Keratinocyte (primary cell): ENCODE measurements at regions not wholly inside any gene's neighbourhood (a gene's known extent, or its start where the extent isn't known, plus 50 kb on each side); places are given as distances from the start of the nearest gene placed in this dataset.
"Not testable (repeated sequence)": the region's sequence is repeated elsewhere in the genome, so short reads cannot be mapped to it uniquely, and the experiment has no call there.

Source experiments
- DNase-seq: peaks from one replicate; pipeline ENCODE4 v3.0.0-alpha.2; 2011; ENCODE audit warnings: low read depth, missing footprints, low spot score
- FAIRE-seq: peaks from 2 replicates; lab custom pipeline; 2011; peaks lifted over from hg19 to GRCh38; lab: Jason Lieb, UNC
- H2AFZ ChIP-seq: 2 replicates; pipeline ENCODE4 v1.6.0; 2012; ENCODE audit warnings: low read length, control low read depth, inconsistent platforms; ENCODE audit not compliant: control insufficient read depth
- H3K27ac ChIP-seq: 2 replicates; pipeline ENCODE4 v1.5.1; 2011; ENCODE audit warnings: low read length; ENCODE audit not compliant: control insufficient read depth, insufficient read depth
- H3K27me3 ChIP-seq: 3 replicates; pipeline ENCODE4 v1.6.0; 2011; ENCODE audit warnings: low read length; ENCODE audit not compliant: control insufficient read depth, insufficient read depth; ENCODE audit errors: extremely low read depth
- H3K36me3 ChIP-seq, 2 experiments: 2 replicates in 1 of 2; 3 replicates in 1 of 2; pipeline ENCODE4 v1.5.1; 2011; ENCODE audit warnings: low read length in 2 of 2, mild to moderate bottlenecking in 1 of 2; ENCODE audit not compliant: control insufficient read depth in 2 of 2, insufficient read depth in 2 of 2; ENCODE audit errors: extremely low read depth in 1 of 2
- H3K4me1 ChIP-seq: 3 replicates; pipeline ENCODE4 v1.5.1; 2011; ENCODE audit warnings: low read length; ENCODE audit not compliant: control insufficient read depth, insufficient read depth; ENCODE audit errors: extremely low read depth
- H3K4me2 ChIP-seq: 3 replicates; pipeline ENCODE4 v1.6.0; 2011; ENCODE audit warnings: low read depth, low read length; ENCODE audit not compliant: control insufficient read depth, insufficient read depth; ENCODE audit errors: extremely low read depth
- H3K4me3 ChIP-seq, 3 experiments: fragments of 200-600 bp in 1 of 3; sonication (generic) in 1 of 3; 2 replicates in 2 of 3; 3 replicates in 1 of 3; pipeline ENCODE4 v1.5.1; 2011 to 2016; ENCODE audit warnings: low read length in 3 of 3, mild to moderate bottlenecking in 3 of 3, control low read depth in 2 of 3, inconsistent platforms in 1 of 3, low read depth in 1 of 3, mixed read lengths in 1 of 3, mixed run types in 1 of 3, moderate library complexity in 1 of 3; ENCODE audit not compliant: control insufficient read depth in 2 of 3, insufficient read depth in 2 of 3; ENCODE audit errors: extremely low read depth in 1 of 3
- H3K79me2 ChIP-seq: 2 replicates; pipeline ENCODE4 v1.6.0; 2012; ENCODE audit warnings: low read length; ENCODE audit not compliant: control insufficient read depth, insufficient read depth
- H3K9ac ChIP-seq: 3 replicates; pipeline ENCODE4 v1.6.0; 2011; ENCODE audit warnings: low read length; ENCODE audit not compliant: control insufficient read depth, insufficient read depth; ENCODE audit errors: extremely low read depth
- H3K9me1 ChIP-seq: 3 replicates; pipeline ENCODE4 v1.6.0; 2011; ENCODE audit warnings: low read length; ENCODE audit not compliant: control insufficient read depth, insufficient read depth; ENCODE audit errors: extremely low read depth
- H3K9me3 ChIP-seq: 2 replicates; pipeline ENCODE4 v1.5.1; 2012; ENCODE audit warnings: low read depth, low read length; ENCODE audit not compliant: control insufficient read depth
- H4K20me1 ChIP-seq: 3 replicates; pipeline ENCODE4 v1.6.0; 2011; ENCODE audit warnings: low read length; ENCODE audit not compliant: control insufficient read depth, insufficient read depth; ENCODE audit errors: extremely low read depth
- CTCF ChIP-seq, 3 experiments: IDR thresholded peaks in 1 of 3; conservative IDR thresholded peaks in 1 of 3; optimal IDR thresholded peaks in 1 of 3; 2 replicates in 2 of 3; 3 replicates in 1 of 3; pipeline versions ENCODE3 to v1.5.1; 2011; ENCODE audit warnings: low read length in 3 of 3, mild to moderate bottlenecking in 3 of 3, moderate library complexity in 2 of 3, control low read depth in 1 of 3, inconsistent platforms in 1 of 3; ENCODE audit not compliant: insufficient read depth in 2 of 3; ENCODE audit errors: extremely low read depth in 1 of 3
- EZH2 ChIP-seq: IDR thresholded peaks from one replicate; pipeline ENCODE4 v1.6.1; 2012; ENCODE audit warnings: inconsistent platforms, mild to moderate bottlenecking, low read length, moderate library complexity
- dilution Hi-C: fragments of 300-500 bp; cut with MboI; formaldehyde crosslinking; loops from one replicate; pipeline ENCODE4 v1.7.0; 2020; ENCODE audit warnings: low sequenced_read_pairs; ENCODE audit not compliant: extremely low pct_ligation_motif_present

DNA sequence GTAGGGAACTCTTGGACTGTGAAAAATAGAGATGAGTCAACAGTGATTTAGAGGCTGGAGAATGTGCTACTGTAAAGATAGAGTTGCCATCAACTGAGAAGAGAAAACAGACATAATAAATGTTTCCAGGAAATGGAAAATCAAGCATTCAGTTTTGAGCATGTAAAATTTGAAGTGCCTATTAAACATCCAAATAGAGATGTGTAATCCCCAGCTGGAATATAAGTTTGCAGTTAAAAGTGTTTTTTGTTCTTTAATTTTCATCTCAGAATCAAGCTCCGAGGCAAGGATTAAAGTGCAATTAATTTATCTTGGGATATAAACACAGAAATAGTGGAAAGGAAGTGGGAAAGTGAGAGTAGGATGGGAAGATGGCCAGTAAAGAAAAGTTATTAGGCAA is 666.0 kb upstream of the RAG2 start:
- FAIRE-seq, result no peak

DNA sequence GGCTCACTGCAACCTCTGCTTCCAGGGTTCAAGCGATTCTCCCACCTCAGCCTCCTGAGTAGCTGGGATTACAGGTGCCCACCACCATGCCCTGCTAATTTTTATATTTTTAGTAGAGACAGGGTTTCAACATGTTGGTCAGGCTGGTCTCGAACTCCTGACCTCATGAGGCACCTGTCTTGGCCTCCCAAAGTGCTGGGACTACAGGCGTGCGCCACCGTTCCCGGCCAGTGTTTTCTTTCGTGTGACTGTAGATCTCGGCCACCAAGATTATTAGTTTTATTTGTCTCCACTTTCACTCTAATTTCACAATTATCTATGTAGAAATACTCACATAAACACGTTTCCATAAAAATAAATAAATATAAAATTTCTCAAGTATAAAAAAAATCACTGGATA is 665.4 kb upstream of the RAG2 start:
- H3K79me2 ChIP-seq, H3K4me2 ChIP-seq, H3K9me1 ChIP-seq, H3K36me3 ChIP-seq, FAIRE-seq, H4K20me1 ChIP-seq, DNase-seq, H3K27ac ChIP-seq, H3K9me3 ChIP-seq, H3K27me3 ChIP-seq, H3K9ac ChIP-seq, H2AFZ ChIP-seq, dilution Hi-C loops, H3K4me3 ChIP-seq, H3K4me1 ChIP-seq: not testable (repeated sequence)

More for the DNA sequence above, 666.0 kb upstream of the RAG2 start:
- H3K79me2 ChIP-seq, result no peaks in the 10 kb centered on the region
- H3K9ac ChIP-seq, result no peak overlapping the region
- no peak for DNase-seq
- H3K36me3 ChIP-seq, result no peaks in the 10 kb centered on the region
- no peak overlapping the region for H2AFZ ChIP-seq
- no peaks in the 10 kb centered on the region for H3K4me1 ChIP-seq
- H4K20me1 ChIP-seq, result no peaks in the 10 kb centered on the region
- no peaks in the 10 kb centered on the region for H3K9me1 ChIP-seq
- dilution Hi-C loops, result no loop called here
- no peaks in the 10 kb centered on the region for H3K27me3 ChIP-seq
- no peaks in the 10 kb centered on the region for H3K9me3 ChIP-seq
- TF ChIP-seq EZH2 (no peak), CTCF (optimal IDR thresholded peaks at IDR 0.05 in 1 of 3, IDR thresholded peaks at IDR 0.05 in 1 of 3, conservative IDR thresholded peaks at IDR 0.05 in 1 of 3; ENCODE audit: extremely low read depth in 1 of 3, insufficient read depth in 2 of 3, low read length in 3 of 3) (no peak)
- H3K4me3 ChIP-seq, result no peak overlapping the region
- no peak overlapping the region for H3K4me2 ChIP-seq
- H3K27ac ChIP-seq, result no peak overlapping the region

GRCh38 chr11:37259734-37260133 is 661.7 kb upstream of the RAG2 start:
- Histone ChIP-seq H3K4me1 (no peaks in the 10 kb centered on the region), H3K4me2 (no peak overlapping the region), H3K27me3 (no peaks in the 10 kb centered on the region), H4K20me1 (no peaks in the 10 kb centered on the region), H2AFZ (no peak overlapping the region), H3K9ac (no peak overlapping the region), H3K79me2 (no peaks in the 10 kb centered on the region), H3K9me1 (no peaks in the 10 kb centered on the region), H3K9me3 (no peaks in the 10 kb centered on the region), H3K27ac (no peak overlapping the region), H3K36me3 (no peaks in the 10 kb centered on the region), H3K4me3 (no peak overlapping the region)
- no peak for DNase-seq
- FAIRE-seq, result no peak
- TF ChIP-seq CTCF (optimal IDR thresholded peaks at IDR 0.05 in 1 of 3, IDR thresholded peaks at IDR 0.05 in 1 of 3, conservative IDR thresholded peaks at IDR 0.05 in 1 of 3; ENCODE audit: extremely low read depth in 1 of 3, insufficient read depth in 2 of 3, low read length in 3 of 3), result no peak
- no peak for TF ChIP-seq EZH2
- dilution Hi-C loops, result no loop called here
